ENCODE measurements at regions not wholly inside any gene's neighbourhood (a gene's known extent, or its start where the extent isn't known, plus 50 kb on each side); places are given as distances from the start of the nearest gene placed in this dataset.
A peak's percentile ranks its signal among the peaks of the same experiment; 100 is the strongest.
"Not testable (repeated sequence)": the region's sequence is repeated elsewhere in the genome, so short reads cannot be mapped to it uniquely, and the experiment has no call there.

DNA sequence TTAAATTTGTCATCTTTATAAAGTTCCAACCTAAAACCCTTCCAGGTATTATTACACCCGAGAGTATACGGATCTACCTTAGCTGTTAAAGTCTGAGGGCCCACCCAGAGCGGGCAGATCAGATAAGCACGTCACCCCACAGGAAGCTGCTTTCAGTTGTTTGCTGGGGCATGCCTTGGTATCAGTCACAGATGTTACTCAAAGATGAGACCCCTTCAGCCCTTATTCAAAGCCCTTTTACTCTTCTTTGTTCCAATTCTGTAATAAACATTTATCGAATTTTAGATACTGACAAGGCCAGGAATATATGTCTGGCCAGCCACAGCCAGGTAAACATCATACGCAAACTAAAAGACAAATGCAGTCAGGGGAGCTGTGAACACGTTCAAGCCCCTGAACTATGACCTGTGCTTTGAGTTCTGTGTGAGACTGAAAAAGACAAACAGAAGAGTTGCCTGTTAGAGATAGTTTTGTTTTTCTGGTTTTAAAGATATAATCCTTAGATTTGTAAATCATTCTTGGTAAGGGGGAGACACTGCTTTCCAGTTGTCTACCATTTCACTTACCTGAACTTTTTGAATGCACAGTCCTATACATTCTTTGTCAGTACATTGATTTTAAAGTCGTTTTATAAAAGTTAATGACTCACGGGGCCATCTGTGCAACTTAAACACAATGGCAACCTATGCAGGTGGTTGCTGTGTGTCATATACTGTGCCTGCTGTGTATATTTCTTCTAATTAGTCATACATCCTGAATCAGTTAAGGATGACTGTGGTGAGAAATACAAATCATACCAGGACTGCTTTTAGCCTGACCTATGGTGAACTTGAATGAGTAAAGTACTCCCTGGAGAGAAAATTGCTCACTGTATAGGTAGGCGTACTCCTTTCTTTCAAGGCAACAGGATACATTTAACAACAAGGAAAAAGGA lies 100.5 kb upstream of the ITPRID2 start:
- peak; percentile 30 for DNase-seq

DNA sequence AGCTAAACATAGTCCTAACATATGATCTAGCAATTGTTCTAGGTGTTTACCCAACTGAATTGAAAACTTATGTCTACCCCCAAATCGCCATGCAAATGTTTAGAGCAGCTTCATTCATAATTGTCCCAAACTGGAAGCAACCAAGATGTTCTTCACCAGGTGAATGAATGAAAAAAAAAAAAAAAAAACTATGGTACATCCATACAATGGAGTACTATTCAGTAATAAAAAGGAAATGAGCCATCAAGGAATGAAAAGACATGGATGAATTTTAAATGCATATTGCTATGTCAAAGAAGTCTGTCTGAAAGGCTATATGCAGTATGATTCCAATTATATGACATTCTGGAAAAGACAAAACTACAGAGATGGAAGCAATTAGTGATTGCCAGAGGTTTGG lies 98.6 kb upstream of the ITPRID2 start:
- DNase-seq = no peak

DNA sequence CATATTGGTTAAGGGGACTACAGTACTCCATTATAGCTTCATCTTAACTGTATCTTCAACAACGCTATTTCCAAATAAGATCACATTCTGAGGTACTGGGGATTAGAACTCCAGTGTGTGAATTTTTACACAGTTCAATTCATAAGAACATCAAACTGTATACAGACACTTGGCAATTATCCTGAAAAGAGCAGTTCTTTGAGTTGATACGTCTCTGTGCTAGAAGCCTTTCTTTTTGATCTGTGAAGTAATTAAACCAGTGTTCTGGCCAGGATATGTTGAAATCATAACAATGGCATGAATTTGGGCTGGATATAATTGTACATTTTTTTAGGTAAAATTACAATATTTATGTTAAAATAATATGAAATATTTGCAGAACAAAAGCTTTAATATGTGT lies 93.5 kb upstream of the ITPRID2 start:
- DNase-seq = no peak

DNA sequence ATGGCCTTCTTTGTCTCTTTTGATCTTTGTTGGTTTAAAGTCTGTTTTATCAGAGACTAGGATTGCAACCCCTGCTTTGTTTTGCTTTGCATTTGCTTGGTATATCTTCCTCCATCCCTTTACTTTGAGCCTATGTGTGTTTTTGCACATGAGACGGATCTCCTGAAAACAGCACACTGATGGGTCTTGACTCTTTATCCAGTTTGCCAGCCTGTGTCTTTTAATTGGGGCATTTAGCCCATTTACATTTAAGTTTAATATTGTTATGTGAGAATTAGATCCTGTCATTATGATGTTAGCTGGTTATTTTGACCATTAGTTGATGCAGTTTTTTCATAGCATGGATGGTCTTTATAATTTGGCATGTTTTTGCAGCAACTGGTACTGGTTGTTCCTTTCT lies 89.2 kb upstream of the ITPRID2 start:
- not testable (repeated sequence) for DNase-seq

DNA sequence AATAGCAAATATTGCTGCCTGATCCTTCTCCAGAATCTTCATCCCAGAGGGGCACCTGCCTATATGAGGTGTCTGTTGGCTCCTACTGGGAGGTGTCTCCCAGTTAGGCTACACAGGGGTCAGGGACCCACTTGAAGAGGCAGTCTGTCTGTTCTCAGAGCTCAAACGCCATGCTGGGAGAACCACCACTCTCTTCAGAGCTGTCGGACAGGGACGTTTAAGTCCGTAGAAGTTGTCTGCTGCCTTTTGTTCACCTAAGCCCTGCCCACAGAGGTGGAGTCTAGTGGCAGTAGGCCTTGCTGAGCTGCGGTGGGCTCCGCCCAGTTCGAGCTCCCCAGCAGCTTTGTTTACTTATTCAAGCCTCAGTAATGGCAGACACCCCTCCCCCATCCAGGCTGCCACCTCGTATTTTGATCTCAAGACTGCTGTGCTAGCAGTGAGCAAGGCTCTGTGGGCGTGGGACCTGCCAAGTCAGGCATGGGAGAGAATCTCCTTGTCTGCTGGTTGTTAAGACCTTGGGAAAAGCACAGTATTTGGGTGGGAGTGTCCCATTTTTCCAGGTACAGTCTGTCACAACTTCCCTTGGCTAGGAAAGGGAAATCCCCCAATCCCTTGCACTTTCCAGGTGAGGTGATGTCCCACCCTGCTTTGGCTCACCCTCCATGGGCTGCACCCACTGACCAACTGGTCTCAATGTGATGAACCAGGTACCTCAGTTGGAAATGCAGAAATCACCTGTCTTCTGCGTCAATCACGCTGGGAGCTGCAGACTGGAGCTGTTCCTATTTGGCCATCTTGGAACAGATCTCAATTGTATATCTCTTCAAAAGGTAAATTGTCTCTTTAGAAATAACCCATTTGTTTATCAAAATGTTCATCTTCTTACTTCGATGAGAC lies 87.4 kb upstream of the ITPRID2 start:
- not testable (repeated sequence) for DNase-seq

DNA sequence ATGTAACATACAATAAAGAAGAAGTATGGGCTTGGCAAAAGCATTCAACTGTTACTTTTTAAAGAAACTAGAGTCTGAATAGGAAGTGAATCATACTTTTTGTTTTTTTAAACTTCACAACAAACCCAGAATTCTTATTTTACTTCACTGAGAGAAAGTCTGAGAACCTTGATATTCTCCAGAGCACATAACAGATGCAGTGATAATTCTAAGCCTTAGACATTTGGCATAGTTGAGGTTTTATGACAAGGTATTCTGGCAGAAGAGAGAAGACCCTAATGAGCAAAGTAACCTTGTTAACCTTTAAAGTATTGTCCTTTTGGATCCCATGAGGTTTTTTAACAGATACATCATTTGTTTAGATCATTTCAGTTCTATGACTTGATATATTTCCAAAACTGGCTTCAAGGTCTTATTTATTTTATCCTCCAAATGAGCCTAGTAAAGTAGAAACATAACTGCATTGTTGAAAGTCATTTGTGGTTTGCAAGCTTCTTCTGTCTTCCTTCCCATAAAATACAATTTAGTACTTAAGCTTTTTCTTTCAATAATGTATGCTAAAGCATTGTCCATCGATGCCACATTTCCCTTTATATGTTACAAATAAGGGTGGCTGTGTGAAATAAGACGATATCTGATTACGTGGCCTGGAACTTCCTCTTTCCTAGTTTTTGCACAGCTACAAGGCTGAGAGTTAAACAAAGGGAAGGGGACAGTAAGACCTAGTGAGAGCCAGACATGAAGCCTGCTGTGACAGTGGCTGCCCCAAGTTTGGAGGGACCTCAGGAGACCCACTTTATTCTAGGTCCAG lies 86.1 kb upstream of the ITPRID2 start:
- DNase-seq = no peak

DNA sequence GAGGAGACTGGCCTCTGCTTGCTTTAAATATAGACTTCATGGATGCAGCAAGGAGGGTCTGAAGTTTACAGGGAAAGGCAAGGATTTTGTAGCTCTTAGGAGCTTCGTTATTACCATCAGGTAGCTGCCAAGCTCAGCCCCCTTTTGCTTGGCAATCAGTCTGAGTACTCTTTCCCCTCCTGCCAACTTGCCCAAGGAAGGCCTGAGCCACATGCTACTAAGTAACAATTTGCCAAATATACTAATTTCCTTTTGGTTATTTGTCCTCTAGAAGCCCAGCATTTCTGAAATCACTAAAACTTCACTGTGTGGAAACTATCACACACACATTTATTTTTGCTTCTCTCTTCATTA lies 85.5 kb upstream of the ITPRID2 start:
- no peak for DNase-seq

DNA sequence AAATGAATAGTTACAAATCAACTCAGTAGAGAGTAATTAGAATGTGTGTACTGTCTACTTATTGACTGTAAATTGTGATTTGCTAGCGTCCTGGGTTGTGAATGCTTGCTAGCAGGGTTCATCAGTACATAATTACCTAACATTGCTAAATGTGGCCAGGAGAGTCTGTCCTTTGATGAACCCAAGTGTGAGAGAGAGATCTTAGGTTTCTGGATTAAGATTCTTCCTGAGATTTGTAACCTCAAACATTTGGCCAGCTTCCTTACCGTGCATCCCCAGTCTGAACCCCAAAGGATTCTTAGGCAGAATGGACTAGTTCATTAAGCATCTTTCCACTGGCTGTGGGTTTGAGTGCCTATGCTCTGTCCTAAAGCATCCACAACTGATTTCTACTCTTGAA lies 84.0 kb upstream of the ITPRID2 start:
- DNase-seq = no peak

DNA sequence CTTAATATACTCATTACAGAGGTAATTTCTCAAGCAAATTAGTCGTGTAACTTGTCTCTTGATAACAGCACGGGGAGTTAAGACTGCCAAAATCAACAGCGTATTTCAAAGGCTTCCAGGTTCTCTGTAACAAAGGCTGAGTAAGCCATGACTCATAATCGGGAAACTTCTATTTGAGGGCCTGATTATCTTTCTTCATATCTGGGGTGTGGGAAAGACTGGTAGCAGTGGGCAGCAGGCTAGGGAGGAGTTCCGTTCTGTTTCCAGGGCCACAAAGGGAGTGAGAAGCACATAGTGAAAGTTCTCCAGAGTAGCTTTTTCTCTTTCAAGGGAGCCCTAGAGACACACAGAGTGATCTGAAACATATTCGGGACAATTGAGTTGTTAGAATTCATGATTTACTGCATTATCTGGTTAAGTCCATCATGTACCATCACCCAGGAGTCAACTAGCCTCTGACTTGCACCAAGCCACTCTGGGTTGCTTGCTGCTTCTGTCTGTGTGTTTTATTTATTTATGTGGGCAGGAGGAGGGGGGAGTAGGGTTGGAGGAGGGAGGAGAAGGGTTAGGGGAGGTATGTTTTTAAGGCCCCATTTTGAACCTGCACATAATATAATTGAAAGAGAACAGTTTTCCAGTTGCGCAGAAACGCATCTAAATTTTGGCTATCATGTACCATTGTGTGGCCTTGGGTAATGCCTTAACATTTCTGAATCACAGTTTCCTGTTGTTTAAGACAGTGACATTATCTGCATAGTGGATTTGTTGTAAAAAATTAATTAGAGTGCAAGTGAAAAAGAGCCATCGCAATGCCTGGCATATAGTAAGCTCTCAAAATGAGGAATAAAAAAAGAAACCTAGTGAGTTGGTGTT lies 80.5 kb upstream of the ITPRID2 start:
- DNase-seq = peak; percentile 21

DNA sequence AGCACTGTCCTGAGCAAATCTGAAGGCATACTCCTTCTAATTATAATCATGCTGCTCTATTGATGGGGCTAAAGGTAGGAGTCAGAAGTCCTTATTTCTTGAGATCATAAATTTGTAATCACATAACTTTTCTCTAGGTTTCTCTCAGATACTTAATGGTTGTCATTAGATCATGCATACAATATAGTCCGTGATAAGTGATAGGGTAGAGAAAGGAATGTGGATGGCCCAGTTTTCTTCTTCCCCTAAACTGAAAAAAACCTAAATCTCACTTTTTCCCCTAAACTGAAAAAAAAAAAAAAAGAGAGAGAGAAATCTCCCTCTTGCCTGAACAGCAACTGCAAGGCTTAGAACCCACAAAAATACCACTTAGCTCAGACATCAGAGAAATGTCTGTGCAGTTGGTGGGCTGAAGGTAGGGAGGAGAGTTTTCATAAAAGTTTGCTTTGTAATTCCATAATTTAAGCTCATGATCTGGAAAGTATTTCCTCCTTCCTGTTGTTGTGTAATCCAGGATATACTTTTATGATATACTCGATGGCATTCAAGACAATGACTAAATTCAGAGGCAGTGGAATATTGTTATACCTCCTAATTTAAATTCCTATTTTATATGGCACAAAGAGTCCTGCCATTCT lies 79.3 kb upstream of the ITPRID2 start:
- no peak for DNase-seq

DNA sequence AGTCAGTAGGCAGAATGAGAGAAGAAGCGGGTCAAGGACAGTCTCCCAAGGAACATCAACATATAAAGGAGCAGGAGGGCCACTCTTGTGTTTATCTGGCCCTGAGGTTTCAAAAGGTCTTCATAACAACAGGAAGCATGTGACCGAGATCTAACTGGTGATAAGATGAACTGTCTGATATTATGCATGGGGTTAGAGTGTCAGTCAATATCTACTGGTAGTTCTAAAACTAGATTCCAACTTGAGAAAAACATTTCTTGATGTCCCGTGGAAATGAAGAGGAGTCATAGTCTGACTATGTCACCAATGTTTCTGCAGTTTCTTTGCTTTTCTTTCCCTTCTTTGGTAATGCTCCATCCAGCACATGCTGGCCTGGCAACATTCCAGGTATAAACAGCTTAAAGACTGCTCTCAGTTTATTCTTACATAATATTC lies 77.5 kb upstream of the ITPRID2 start:
- DNase-seq = no peak

DNA sequence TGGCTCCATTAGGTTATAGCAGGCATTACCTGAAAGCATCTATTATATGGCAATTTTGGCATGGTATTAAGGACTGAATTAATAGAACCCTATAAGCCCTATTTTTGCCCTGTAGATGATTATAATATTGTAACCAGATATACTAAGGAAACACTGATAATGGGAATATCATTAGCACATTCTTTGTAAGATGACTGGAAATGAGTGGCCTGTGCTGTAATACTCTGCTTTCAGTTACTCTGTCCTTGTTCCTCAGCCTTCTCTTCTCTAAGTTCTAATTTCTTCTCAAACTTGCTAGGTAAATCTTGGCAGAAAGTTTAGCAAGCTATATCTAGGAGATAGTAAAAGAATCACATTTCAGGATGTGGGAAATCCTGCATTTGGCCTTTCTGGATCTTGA lies 74.0 kb upstream of the ITPRID2 start:
- DNase-seq = no peak

DNA sequence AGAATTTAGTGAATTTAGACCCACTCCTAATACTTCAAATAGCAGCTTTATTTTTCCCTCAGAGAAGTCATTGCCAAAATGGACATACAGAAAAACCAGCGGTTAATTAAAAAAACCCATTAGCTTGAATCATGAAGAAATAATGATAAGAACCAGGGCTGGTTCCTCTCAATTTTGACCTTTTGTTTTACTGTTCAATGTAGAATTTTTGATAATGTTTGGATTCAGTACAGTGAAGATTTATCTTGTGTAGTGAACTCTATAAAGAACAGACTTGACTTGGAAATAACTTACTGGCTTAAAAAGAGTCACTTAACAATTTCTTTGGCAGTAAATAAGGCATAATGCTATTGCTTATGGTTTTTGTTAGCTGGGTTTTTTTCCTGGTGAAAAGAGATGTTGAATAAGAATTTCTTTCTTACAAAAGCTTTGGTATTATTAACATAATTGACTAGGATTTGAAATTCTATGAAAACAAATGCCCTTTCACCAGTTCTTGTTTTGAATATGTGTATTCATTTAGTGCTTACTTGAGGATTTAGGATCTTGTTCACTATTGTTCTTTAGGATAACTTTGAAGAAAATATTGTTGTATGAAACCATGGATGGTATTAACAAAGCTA lies 73.4 kb upstream of the ITPRID2 start:
- DNase-seq = no peak

DNA sequence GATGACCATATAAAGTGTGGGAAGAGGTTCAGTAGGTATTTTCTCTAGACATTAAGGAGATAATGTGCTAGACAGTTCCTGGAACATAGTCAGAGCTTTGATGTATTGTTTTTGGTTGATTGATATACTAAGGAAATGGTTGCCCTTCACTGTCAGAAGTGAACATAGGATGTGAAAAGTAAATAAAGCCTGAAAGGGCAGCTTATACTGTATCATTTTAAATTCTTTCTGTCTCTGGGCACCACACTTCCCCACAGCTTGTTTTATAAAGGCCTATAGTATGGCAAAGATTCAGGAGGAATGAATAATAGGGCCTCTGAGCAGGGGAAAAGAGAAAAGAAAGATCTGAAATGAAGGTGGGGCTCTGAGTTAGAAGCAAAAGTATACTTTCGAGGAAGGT lies 72.7 kb upstream of the ITPRID2 start:
- no peak for DNase-seq

DNA sequence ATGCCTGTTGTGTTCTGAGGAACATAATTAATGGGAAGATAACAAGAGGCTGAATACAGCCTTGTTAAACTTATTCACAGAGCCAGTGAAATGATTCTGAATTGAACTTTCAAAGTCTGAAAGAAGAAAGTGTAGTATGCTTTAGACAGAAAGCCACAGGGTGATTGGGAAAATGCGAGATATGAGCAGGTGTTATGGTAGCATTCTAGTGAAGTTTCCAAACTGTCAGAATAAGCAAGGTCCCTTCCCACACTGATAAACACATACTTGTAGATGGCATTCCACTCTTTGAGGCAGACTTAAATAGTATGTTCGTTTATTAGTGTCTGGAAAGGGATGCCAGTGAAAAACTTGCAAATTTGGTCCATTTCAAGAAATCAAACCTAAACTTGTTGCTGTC lies 70.5 kb upstream of the ITPRID2 start:
- DNase-seq = no peak

DNA sequence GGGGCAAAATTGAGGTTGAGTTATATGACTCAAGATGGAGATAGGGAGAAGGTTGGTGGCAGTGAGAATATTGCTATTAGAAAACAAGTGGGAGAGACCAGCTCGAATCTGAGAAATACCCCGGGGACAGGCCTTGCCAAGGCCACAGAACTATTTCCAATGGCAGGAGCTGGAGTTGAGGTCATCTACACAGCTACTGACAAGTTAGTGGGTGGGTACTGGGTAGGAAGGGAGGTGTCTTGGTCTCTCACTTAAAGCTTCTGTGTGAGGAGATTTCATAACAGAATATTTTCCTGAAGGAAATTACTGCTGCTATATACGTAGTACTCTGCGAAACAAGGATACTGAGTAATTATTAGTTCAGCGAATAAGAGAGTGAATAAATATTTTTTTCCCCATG lies 69.4 kb upstream of the ITPRID2 start:
- no peak for DNase-seq

DNA sequence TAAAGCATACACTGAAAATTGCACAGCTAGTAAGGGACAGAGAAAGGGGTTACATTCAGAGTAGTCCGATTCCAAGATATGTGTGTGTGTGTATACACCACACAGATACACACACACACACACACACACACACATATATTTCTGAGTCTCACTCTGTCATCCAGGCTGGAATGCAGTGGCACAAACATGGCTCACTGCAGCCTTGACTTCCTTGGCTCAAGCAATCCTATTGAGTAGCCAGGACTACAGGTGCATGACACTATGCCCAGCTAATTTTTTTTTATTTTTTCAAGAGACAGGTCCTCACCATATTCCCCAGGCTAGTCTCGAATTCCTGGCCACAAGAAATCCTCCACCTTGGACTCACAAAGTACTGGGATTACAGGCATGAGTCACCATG lies 68.1 kb upstream of the ITPRID2 start:
- no peak for DNase-seq

DNA sequence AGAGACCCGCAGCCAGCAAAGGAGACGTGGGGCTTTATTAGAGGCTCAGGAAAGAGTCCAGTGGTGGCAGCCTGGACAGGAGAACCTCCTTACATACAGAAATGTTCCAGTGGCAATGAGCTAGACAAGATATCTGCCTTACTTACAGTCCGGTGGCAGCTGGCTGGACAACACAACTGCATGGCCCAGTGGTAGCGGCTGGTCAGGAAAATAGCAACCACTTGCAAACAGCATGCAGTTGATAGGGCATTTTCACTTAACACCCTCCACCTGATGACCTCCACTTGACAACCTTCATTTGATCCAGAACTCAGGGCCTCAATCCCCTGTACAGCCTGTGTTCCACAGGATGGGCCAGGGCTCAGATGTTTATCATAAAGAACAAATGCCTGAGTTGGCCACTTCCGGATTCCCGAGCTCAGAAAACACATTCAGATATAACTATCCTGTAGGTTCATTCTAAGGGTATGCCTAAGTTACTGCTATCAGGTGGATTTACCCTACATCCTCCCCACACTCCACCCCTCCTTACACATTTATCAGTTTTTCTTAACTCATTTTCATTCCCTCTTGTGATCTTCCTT lies 63.3 kb upstream of the ITPRID2 start:
- DNase-seq = no peak

DNA sequence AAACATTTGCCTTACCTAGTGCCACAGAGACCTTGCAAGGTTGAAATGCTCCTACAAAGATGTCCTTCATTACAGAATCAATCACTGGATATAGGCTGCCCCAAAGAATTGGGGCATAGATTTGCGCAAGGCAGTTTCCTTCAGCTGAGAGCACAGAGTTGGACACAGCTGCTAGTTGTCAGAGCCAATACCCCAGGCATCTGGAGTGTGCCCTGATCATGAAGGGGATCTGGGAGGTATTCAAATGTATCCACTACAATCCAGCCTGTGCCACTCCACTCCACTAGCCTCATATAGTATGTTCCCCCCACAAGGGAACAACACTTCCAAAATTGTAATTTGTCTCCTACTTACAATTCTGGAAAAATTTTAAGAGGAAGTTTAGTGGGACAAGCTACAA lies 62.3 kb upstream of the ITPRID2 start:
- no peak for DNase-seq

DNA sequence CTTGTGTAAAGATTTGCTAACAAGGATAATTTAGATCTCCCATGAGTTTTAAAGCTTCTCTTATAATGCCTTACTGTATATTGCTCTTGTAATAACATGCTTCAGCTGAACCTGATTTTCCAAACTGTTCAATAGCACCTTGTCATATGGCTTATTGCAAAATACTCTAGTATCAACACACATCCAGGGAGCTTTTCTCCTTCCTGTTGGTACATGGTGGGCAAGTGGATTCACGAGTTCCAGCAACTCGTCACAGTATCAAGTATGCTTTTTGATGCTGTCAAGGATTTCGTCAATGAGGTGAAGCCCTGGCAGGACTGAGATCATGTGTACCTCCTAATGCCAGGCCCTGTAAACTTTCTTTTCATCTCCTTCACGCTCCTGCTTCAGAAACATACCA lies 59.5 kb upstream of the ITPRID2 start:
- DNase-seq = no peak

Measured in skin of body (tissue), 1 donor.